GM12865 (cell line): ENCODE measurements at regions not wholly inside any gene's neighbourhood (a gene's known extent, or its start where the extent isn't known, plus 50 kb on each side); places are given as distances from the start of the nearest gene placed in this dataset.
A peak's percentile ranks its signal among the peaks of the same experiment; 100 is the strongest.

Experiments used
- DNase-seq: peaks from one replicate; pipeline ENCODE4 v3.0.0; 2010; ENCODE audit warnings: low read depth
- H3K4me3 ChIP-seq: 2 replicates; pipeline ENCODE4 v1.5.1; 2011; ENCODE audit warnings: mild to moderate bottlenecking, low read depth, low read length, control low read depth
- TF ChIP-seq, protein P1 (sequence below): IDR thresholded peaks from 2 replicates; pipeline ENCODE4 v1.5.1; 2011; ENCODE audit warnings: low read length, control low read depth, low read depth, inconsistent platforms; ENCODE audit not compliant: insufficient read depth; ENCODE audit errors: missing control alignments

DNA sequence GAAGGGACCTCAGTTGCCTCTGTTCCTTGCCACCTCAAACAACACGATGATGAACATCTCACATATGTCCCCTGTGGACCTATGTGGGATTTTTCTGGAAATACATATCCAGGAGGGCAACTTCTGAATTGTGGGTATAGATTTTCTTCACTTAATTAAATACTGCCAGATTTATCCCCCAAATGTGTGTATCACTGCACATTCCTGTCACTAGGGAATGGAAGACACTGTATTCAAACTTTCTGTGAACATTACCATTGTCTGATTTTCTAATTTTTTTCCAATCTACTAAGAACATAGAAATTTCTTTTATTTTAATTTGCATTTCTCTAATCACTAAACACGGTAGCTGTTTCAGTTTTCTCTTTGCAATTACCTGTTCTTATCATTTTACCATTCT, 102.0 kb upstream of the MRPS22 start:
- DNase-seq, result no peak
- TF ChIP-seq, protein P1, sequence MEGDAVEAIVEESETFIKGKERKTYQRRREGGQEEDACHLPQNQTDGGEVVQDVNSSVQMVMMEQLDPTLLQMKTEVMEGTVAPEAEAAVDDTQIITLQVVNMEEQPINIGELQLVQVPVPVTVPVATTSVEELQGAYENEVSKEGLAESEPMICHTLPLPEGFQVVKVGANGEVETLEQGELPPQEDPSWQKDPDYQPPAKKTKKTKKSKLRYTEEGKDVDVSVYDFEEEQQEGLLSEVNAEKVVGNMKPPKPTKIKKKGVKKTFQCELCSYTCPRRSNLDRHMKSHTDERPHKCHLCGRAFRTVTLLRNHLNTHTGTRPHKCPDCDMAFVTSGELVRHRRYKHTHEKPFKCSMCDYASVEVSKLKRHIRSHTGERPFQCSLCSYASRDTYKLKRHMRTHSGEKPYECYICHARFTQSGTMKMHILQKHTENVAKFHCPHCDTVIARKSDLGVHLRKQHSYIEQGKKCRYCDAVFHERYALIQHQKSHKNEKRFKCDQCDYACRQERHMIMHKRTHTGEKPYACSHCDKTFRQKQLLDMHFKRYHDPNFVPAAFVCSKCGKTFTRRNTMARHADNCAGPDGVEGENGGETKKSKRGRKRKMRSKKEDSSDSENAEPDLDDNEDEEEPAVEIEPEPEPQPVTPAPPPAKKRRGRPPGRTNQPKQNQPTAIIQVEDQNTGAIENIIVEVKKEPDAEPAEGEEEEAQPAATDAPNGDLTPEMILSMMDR, result no peak
- no peak overlapping the region for H3K4me3 ChIP-seq

DNA sequence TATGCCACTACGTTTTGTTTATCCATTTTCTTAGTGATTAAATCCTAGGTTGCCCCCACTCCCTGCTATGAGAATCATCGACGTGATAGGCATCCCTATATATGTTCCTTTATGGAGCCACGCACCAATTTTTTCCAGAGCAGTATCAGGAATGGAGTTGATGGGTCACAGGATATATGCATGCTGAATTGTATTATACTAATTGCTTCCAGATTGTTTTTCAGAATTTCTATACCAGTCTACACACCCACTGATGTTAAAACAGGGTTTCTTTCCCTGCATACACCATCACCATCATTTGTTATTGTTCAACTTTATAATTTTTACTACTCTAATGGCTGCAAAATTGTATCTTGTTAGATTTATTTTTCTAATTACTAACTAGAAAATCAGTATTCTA, 100.1 kb upstream of the MRPS22 start:
- no peak for DNase-seq
- TF ChIP-seq, protein P1, result no peak
- H3K4me3 ChIP-seq, result no peak overlapping the region

DNA sequence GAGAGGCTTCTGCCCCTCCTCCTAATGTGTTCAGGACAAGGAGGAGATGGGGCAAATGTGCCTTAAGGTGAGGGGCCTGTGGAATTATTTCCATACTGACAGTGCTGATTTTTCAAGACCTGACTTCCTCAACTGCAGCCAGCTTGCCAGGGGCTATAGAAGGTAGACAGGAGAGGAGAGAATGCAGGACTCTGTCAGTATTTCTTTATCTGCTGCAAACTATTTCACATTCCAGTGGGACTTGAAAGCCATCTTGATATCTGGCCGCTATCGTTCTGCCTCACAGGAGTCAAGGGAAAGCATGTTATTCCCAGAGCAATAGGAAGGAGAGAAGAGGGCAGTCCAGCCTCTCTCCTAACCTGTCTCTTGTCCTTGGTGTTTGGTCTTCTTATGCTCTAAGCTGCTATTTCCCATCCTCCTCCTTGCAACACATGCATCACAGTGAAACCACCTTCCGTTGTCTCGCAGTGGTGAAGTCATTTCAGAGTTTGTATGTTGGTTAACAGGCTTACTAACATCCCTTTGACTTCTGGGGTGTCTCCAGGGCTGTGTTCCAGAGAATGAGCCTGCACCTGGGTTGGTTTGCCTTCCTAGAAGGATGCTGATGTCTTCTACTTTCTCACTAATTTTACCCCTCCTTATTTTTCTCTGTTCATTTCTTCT, 95.1 kb upstream of the MRPS22 start:
- TF ChIP-seq, protein P1, result no peak
- no peak overlapping the region for H3K4me3 ChIP-seq
- no peak for DNase-seq

DNA sequence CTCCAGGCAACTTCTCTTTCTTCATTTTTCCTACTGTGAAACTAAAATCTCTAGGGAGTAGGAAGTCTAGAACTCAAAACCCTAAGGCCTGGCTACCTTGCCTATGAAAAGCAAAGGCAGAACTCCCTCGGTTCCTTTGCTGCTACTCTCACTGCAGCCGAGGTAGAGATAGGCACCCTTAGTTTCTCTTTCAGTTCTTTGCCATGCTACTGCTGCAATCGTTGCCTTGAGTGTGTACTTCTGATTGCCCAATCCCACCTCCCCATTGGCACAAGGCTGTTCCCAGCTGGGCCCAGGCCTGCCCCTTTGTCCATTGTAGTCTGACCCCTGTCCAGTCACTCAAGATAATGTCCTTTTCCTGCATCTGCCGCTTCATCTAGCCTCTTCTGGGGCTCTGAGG, 92.3 kb upstream of the MRPS22 start:
- no peak overlapping the region for H3K4me3 ChIP-seq
- TF ChIP-seq, protein P1, result no peak
- peak; percentile 11 for DNase-seq

DNA sequence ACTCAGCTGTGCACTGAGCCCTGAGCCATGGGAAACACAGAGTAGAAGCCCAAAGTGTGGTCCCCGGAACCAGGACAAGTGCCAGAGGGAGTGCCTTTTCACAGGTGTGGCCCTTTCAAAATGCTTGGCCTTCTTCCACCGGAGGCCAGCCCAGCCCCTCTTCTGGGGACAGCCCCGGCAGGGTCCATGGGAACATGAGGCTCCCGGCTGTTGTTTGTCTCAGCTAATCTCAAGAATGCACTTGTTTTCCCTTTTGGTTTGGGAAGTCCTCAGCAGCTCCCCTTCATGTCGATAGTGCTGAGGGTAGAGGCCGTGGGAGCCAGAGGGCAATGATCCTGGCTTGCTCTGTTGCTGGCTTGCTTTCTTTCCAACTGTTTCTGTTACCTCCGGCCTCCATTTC, 91.1 kb upstream of the MRPS22 start:
- TF ChIP-seq, protein P1, result no peak
- no peak overlapping the region for H3K4me3 ChIP-seq
- DNase-seq, result no peak

DNA sequence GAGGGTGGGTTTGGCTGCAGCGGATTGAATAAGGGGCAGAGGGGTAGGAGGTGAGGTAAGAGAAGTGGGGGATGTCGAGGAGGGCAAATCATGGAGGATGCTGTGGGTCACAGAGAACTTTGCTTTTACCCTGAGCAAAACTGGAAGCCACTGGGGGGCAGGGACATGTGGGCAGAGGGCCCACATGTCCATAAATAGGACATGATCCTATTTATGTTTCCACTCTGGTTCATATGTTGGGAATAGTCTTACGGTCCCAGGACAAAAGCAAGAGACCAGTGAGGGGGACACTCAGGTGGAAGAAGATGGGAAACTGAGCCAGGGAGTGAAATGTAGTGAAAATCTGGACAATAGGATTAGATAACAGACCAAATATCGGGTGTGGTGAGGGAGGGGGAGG, 85.5 kb upstream of the MRPS22 start:
- no peak for DNase-seq

More for the DNA sequence above, 85.5 kb upstream of the MRPS22 start:
- TF ChIP-seq, protein P1, result no peak
- no peak overlapping the region for H3K4me3 ChIP-seq
